Naive thymus-derived CD8-positive, alpha-beta T cell (primary cell): ENCODE measurements at regions not wholly inside any gene's neighbourhood (a gene's known extent, or its start where the extent isn't known, plus 50 kb on each side); places are given as distances from the start of the nearest gene placed in this dataset.

ENCODE experiments used
- ATAC-seq, 2 donors: fragments of 150-1000 bp; cut with Tn5 transposase in 1 of 2; sonication (Bioruptor Pico), chemical (Tn5 transposase) in 1 of 2; 1 replicate in 1 of 2; 2 replicates in 1 of 2; pipeline ENCODE4 v1.10.0; 2021; ENCODE audit warnings: mild to moderate bottlenecking in 2 of 2, moderate library complexity in 2 of 2
- POLR2A ChIA-PET: fragments of 350-600 bp; sonication (Branson Sonifier 250); formaldehyde crosslinking; loops from one replicate; lab custom pipeline; 2021; ENCODE audit warnings: antibody characterized with exemption; lab: Charles Lee
- DNase-seq, 10 donors: peaks; one replicate each; pipeline versions ENCODE4 v3.0.0 to v3.0.0-alpha.2; 2020 to 2022
- H3K27ac Mint-ChIP-seq, 10 donors: one replicate each; pipeline ENCODE4 v1.8.0; 2020 to 2022; ENCODE audit warnings: mild to moderate bottlenecking in 10 of 10, mixed read lengths in 10 of 10, moderate library complexity in 4 of 10, inconsistent platforms in 1 of 10
- H3K27me3 Mint-ChIP-seq, 5 donors: one replicate each; pipeline ENCODE4 v1.8.0; 2021 to 2022; ENCODE audit warnings: mixed read lengths in 5 of 5
- H3K36me3 Mint-ChIP-seq, 3 donors: one replicate each; pipeline ENCODE4 v1.8.0; 2020 to 2022; ENCODE audit warnings: mixed read lengths in 3 of 3, mild to moderate bottlenecking in 2 of 3, inconsistent platforms in 1 of 3
- H3K4me1 Mint-ChIP-seq, 4 donors: one replicate each; pipeline ENCODE4 v1.8.0; 2021 to 2022; ENCODE audit warnings: mixed read lengths in 4 of 4
- H3K4me3 Mint-ChIP-seq, 10 donors: one replicate each; pipeline ENCODE4 v1.8.0; 2020 to 2022; ENCODE audit warnings: mild to moderate bottlenecking in 10 of 10, mixed read lengths in 10 of 10, moderate library complexity in 6 of 10, inconsistent platforms in 1 of 10
- H3K9me3 Mint-ChIP-seq, 9 donors: one replicate each; pipeline ENCODE4 v1.8.0; 2020 to 2022; ENCODE audit warnings: mixed read lengths in 9 of 9, mild to moderate bottlenecking in 3 of 9, inconsistent platforms in 1 of 9, moderate library complexity in 1 of 9

DNA sequence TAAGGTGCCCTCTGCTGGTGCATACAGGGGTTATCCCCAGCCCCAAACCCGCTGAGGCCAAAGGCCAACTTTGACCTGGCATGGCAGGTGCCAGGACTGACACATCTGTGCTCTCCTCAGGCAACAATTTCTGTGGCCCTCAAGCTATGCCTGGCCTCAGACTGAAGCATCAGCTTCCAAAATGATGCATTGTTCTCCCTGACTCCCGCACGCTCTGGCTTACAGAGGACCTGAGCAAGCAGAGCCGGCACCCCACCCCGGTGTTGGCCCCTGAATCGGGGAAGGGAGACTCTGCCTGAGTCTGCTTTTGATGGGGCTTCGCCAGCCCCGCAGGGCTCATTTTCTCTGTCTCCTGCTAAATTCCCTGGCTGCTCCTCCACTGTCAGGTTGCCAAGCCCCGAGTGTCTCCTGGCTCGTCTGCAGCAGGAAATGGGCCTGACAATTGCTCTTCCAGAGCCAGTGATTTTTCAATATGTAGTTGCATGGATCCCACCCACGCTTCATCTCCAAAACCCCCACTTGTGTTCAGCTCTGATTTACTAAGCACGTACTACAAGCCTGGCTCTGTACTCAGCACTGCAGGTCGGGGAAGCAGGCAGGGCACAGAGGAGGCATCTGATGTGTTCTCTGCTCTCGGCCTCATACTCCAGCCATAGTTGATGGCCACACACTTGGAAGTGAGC is 126.1 kb downstream of the SLC38A6 start:
- H3K27me3 Mint-ChIP-seq, result peaks cover 1 to 14% (median 7%) of the 10 kb centered on the region in 5 donors
- no peak overlapping the region for H3K4me3 Mint-ChIP-seq
- POLR2A ChIA-PET, result no interaction called here
- ATAC-seq, result no peak
- H3K9me3 Mint-ChIP-seq, result peaks cover 0 to 14% (median 5%) of the 10 kb centered on the region in 9 donors
- peaks cover 0 to 21% (median 14%) of the 10 kb centered on the region in 3 donors for H3K36me3 Mint-ChIP-seq
- no peak for DNase-seq
- H3K27ac Mint-ChIP-seq, result no peak overlapping the region
- peaks cover 0 to 1% (median 0%) of the 10 kb centered on the region in 4 donors for H3K4me1 Mint-ChIP-seq

- Mint-ChIP-seq H3K4me3 (no peak overlapping the region), H3K4me1 (peaks cover 0 to 5% (median 0%) of the 10 kb centered on the region in 4 donors), H3K27ac (no peak overlapping the region), H3K27me3 (peaks cover under 1 to 12% (median 3%) of the 10 kb centered on the region in 5 donors), H3K9me3 (peaks cover 0 to 14% (median 4%) of the 10 kb centered on the region in 9 donors), H3K36me3 (peaks cover 0 to 21% (median 14%) of the 10 kb centered on the region in 3 donors)
- POLR2A ChIA-PET, result no interaction called here
- ATAC-seq, result no peak
- no peak for DNase-seq
Observed at GRCh38 chr14:61106271-61106958, 125.4 kb downstream of the SLC38A6 start.

DNA sequence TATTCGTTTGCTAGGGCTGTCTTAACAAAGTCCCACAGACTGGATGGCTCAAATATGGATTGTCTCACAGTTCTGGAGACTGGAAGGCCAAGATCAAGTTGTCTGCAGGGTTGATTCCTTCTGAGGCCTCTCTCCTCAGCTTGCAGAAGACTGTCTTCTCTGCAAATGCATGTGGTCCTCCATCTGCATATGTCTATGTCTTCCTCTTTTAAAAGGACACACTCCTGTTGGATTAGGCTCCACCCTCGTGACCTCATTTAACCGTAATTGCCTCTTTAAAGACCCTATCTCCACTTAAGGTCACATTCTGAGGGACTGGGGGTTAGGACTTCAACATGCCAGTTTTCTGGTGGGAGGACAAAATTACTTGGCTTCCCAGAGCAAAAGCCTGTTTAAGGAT is 123.3 kb downstream of the SLC38A6 start:
- POLR2A ChIA-PET, result no interaction called here
- peaks cover 0 to 14% (median 4%) of the 10 kb centered on the region in 9 donors for H3K9me3 Mint-ChIP-seq
- no peaks in the 10 kb centered on the region for H3K27me3 Mint-ChIP-seq
- DNase-seq (no peak), ATAC-seq (no peak)
- no peak overlapping the region for H3K27ac Mint-ChIP-seq
- peaks cover 0 to 21% (median 21%) of the 10 kb centered on the region in 3 donors for H3K36me3 Mint-ChIP-seq
- peaks cover 0 to 5% (median 0%) of the 10 kb centered on the region in 4 donors for H3K4me1 Mint-ChIP-seq
- H3K4me3 Mint-ChIP-seq, result no peak overlapping the region

- DNase-seq (no peak), ATAC-seq (no peak)
- Mint-ChIP-seq H3K27ac (no peak overlapping the region), H3K36me3 (peaks cover 3 to 24% (median 20%) of the 10 kb centered on the region in 3 donors), H3K4me3 (no peak overlapping the region), H3K4me1 (peaks cover 0 to 5% (median 0%) of the 10 kb centered on the region in 4 donors), H3K27me3 (no peaks in the 10 kb centered on the region), H3K9me3 (peaks cover 0 to 18% (median 4%) of the 10 kb centered on the region in 9 donors)
- POLR2A ChIA-PET, result no interaction called here
Observed at GRCh38 chr14:61103541-61104339, 122.7 kb downstream of the SLC38A6 start.

DNA sequence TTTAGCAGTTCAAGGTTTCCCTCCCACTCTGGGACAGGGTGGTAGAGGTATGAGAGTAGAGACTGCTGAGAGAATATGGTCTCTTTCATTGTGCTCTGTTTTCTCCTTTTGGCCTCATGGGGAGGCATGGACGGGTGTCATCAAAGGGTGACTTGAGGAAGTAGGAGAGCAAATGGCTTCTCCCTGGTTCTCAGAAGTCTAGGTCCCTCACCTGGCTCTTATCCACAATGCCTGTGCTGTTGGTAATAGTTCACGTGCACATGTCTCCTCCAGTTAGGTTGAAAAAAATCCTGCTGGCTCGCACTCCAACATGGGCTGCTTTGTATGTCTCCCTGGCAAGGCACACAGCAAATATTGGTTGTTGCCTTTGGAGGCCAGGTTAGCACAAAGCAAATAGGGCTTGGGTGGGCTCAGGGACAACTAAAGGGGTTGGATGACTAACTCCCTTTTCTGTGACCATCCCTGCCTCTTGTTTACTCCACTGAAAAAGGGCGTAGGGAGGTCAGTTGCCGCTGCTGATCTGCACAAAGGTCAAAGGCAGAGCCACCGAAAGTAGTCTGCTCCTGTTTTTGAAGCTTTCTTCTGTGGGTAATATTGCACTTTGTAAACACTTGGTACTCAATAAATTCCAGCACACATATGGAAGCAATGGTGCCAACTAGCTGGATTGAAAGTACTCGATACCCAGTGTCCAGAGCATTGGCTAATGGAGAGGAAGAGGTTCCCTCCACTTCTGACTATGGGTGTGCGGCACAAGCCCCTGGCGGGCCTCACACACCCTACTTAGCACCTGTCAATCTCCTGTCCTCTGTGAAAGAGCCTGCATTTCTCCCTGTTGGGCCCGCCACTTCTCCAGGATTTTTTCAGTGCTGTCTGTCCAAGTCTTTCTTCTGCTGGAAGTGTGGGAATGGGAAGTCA is 121.8 kb downstream of the SLC38A6 start:
- Mint-ChIP-seq H3K9me3 (peaks cover 0 to 25% (median 4%) of the 10 kb centered on the region in 9 donors), H3K36me3 (peaks cover 5 to 24% (median 21%) of the 10 kb centered on the region in 3 donors), H3K27ac (no peak overlapping the region), H3K27me3 (peaks cover 0 to 1% (median 0%) of the 10 kb centered on the region in 5 donors), H3K4me1 (peaks cover 0 to 5% (median 0%) of the 10 kb centered on the region in 4 donors), H3K4me3 (no peak overlapping the region)
- POLR2A ChIA-PET, result no interaction called here
- ATAC-seq (no peak), DNase-seq (no peak)
